HG02588 (cell line): ENCODE measurements at regions not wholly inside any gene's neighbourhood (a gene's known extent, or its start where the extent isn't known, plus 50 kb on each side); places are given as distances from the start of the nearest gene placed in this dataset.

ENCODE experiments used
- ATAC-seq: cut with Tn5 transposase; IDR thresholded peaks from one replicate; pipeline ENCODE4 v1.9.1; 2021; ENCODE audit warnings: mild to moderate bottlenecking, moderate library complexity; ENCODE audit not compliant: unreplicated experiment

- no peak for ATAC-seq
Measured at GRCh38 chr3:195004512-195005250, 266.3 kb downstream of the XXYLT1 start.

DNA sequence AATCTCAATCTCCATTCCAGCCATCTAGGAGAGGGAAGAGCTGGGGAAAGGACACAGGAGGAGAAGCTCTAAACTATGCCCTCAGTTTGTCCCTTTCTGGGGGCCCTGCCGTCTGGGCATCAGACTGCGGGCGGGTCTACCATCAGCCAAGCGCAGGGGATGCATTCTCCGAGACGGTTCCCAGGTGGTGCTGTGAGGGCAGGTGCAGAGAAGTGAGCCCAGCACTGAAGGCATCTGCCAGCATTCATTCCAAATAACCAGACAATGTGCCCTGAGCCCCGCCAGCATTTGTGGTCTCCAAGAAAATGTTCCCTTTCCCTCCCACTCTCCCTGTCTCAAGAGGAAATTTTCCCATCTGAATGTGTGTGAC lies 265.7 kb downstream of the XXYLT1 start:
- ATAC-seq: no peak

- no peak for ATAC-seq
Measured at GRCh38 chr3:195005759-195006510, 265.0 kb downstream of the XXYLT1 start.

DNA sequence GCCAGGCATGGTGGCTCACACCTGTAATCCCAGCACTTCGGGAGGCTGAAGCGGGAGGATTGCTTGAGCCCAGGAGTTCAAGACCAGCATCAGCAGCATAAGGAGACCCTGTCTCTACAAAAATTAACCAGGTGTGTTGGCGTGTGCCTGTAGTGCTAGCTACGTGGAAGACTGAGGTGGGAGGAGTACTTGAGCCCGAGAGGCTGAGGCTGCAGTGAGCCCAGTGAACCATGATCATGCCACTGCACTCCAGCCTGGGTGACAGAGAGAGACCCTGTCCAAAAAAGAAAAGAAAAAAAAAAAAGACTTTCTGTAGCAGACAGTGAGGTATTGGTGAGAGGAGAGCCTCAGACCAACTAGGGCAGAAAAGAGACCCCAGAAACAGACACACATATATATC lies 263.8 kb downstream of the XXYLT1 start:
- ATAC-seq: no peak

- no peak for ATAC-seq
Measured at GRCh38 chr3:195007766-195008165, 263.2 kb downstream of the XXYLT1 start.

- no peak for ATAC-seq
Measured at GRCh38 chr3:195008816-195009215, 262.1 kb downstream of the XXYLT1 start.

DNA sequence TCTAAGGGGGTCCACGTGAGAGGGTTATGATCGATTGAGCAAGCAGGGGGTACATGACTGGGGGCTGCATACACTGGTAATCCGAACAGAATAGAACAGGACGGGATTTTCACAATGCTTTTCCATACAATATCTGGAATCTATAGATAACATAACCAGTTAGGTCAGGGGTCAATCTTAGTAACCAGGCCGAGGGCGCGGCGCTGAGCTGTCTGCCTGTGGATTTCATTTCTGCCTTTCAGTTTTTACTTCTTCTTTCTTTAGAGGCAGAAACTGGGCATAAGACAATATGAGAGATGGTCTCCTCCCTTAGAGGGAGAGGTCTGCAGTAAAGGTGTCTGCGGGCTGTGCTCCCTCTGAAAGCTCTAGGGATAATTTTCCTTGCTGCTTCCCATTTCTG lies 261.3 kb downstream of the XXYLT1 start:
- ATAC-seq: no peak

DNA sequence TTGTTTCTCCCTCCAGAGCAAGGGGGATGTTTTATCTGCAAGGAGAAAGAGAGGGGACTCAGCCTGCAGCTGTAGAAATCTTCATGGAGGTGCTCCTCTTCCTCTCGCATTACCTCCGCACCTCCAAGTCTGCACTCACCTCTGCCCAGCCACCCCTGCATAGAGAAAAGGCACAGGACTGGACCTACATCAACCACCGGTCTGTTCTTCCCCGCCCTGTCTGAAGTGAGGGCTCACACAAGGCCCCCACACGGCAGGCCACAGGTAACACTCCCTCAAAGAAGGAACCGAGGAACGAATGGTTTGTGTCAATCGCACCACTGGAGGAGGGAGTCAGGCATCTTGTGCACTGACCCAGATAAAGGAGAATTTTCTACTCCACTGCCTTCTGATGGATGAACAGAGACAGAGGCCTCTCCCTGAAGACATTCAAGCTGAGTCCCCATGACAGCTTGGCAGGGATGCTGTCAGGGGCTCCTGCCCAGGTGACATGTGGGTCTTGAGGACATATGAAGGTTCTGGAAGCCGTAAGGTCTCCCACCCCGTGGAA lies 260.3 kb downstream of the XXYLT1 start:
- no peak for ATAC-seq

- ATAC-seq: no peak
Measured at GRCh38 chr3:195011231-195011834, 259.6 kb downstream of the XXYLT1 start.

DNA sequence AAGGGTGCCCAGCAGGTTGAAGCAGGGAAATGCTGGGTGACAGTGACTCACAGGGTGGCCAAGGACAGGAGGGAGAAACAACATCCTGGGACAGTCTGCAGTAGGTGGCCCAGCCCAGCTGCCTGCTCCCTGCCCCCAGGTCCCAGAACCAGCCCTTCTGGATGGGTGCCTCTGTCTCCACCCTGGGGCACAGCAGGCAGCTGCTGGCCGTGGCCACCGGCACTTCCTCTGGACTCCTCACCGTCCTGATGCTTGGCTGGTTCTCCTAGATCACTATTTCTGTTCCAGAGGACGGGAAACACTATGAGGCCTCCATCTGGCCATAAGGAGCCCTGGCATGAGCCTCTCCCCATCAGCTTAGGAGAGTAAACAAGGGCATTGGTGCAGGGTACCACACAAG lies 258.9 kb downstream of the XXYLT1 start:
- no peak for ATAC-seq

GRCh38 chr3:195012571-195012970 lies 258.4 kb downstream of the XXYLT1 start:
- ATAC-seq: no peak

DNA sequence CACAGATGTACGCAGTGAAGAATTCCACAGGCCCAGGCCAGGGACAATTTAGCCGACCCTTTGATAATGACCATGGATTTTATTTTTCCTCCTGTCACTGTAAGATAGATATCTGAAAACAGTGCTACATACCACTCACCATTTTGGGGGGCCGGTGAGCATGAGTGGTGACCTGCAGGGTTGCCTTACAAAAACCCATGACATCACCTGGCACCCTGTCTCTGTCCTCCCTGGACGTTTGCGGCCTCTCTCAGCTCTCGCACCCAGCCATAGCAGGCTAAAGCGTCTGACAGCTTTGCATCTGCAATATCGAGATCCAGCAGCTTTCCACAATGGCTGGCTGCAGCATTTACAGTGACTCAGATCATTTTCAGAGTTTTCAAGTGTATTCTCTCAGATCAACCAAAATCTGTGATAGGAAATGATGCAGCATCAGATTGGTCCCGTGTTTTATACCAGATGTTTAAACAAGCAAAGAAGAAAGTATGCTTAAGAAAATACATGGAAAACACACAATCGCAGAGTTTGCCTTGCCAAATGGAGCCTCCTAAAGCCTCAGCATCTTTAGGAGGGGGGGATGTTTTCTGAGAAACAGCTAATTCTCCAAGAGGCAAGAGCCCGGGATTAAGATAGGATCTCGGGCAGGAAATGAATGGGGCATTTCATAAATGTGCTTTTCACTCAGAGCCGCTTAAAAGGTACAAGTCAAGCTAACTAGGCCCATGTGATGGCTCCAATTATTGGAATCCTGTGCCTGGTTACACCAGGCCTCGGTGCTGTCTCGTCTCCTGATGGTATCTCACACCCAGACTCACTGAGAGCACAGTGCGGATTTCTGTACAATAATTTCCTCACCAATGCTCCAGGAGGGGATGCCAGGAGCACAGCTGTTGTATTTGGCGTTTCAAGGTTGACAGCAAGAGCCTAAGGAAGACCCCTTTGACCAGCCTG lies 257.3 kb downstream of the XXYLT1 start:
- no peak for ATAC-seq

DNA sequence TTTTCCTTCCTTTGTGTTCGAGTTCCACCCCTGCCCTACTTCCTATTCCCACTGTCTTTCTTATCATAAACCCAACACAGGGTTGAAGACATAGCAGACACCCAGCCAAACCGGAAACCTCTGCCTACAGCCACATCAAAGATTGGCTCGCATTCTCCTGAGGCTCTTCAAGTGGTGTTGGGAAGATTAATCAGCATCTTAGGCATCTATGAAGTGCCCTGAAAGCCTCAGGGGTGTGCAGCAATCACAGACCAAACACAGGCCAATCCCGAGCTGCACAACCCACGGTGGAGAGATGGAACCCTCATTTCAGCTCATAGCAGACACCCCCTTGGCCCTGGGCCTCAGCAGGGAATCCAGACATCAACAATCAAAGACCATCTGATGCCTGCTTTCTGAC lies 255.9 kb downstream of the XXYLT1 start:
- ATAC-seq: no peak

DNA sequence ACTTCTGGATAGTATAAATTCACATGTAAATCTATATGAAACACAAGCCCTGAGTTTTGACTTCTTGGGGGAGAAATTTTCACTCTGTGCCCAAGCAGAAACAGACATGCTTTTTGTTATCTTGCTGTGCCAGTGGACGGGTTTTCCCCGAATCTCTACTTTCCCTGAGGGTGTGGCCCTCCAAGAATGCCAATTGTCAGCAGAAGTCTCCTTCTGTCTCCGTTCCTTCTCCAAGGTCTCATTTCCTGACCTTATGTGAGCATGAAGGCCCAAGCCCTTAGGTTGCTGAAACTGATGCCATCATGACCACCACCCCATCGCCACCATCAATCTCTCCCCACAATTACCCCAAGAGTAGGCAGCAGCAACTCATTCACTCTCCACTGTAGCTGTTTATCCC lies 253.8 kb downstream of the XXYLT1 start:
- no peak for ATAC-seq
